ENCODE measurements at regions not wholly inside any gene's neighbourhood (a gene's known extent, or its start where the extent isn't known, plus 50 kb on each side); places are given as distances from the start of the nearest gene placed in this dataset.
A peak's percentile ranks its signal among the peaks of the same experiment; 100 is the strongest.

- TF ChIP-seq EHF (CRISPR knock-in tag; IDR thresholded peaks at IDR 0.05) = no peak
- no peak for TF ChIP-seq RAD21 (conservative IDR thresholded peaks at IDR 0.05 in 1 of 2, IDR thresholded peaks at IDR 0.05 in 1 of 2)
- TF ChIP-seq ZC3H11A (IDR thresholded peaks at IDR 0.05) = no peak
- TF ChIP-seq MAZ (IDR thresholded peaks at IDR 0.05; ENCODE audit: borderline replicate concordance, low read depth, low read length) = no peak
- no peak for TF ChIP-seq CEBPB (IDR thresholded peaks at IDR 0.05)
Observed at GRCh38 chrX:138031715-138032114, 465.8 kb downstream of the ZIC3 start (continued).

GRCh38 chrX:138034136-138034535, 468.2 kb downstream of the ZIC3 start:
- DNase-seq (ENCODE audit: low read depth in 1 of 2, low spot score in 1 of 2) (peak in 1 of 2 experiments; percentile 4), ATAC-seq (no peak), FAIRE-seq (peak; percentile 65)
- Histone ChIP-seq H3K4me3 (no peak overlapping the region), H3K27ac (no peak overlapping the region), H3K4me2 (no peak overlapping the region), H3K4me1 (no peaks in the 10 kb centered on the region), H3K9me3 (no peaks in the 10 kb centered on the region)
- peak in 1 of 2 experiments; percentile 19; a peak in 1 of 5 replicates for TF ChIP-seq RAD21 (conservative IDR thresholded peaks at IDR 0.05 in 1 of 2, IDR thresholded peaks at IDR 0.05 in 1 of 2)
- no peak for TF ChIP-seq USF2 (IDR thresholded peaks at IDR 0.05)
- TF ChIP-seq NR3C1 (IDR thresholded peaks at IDR 0.05) = no peak
- ChIA-PET CTCF (no interaction called here), POLR2A (no interaction called here)
- WGBS (ENCODE audit: missing lambda C conversion rate) = 0% methylated on average over 1 of the region's 1 CpG

GRCh38 chrX:138037548-138037947, 471.6 kb downstream of the ZIC3 start:
- H3K9me3 ChIP-seq = no peaks in the 10 kb centered on the region
- no peak for ATAC-seq
- no peaks in the 10 kb centered on the region for H3K4me1 ChIP-seq

GRCh38 chrX:138057883-138058282, 492.0 kb downstream of the ZIC3 start:
- H3K27ac ChIP-seq = no peak overlapping the region
- no peak overlapping the region for H3K4me2 ChIP-seq
- 4% methylated on average over 3 of the region's 3 CpGs for WGBS (ENCODE audit: missing lambda C conversion rate)
- ChIA-PET CTCF (no interaction called here), POLR2A (no interaction called here)
- DNase-seq (ENCODE audit: low read depth in 1 of 2, low spot score in 1 of 2) = no peak
- H3K9me3 ChIP-seq = no peaks in the 10 kb centered on the region
- no peaks in the 10 kb centered on the region for H3K4me1 ChIP-seq
- H3K4me3 ChIP-seq = no peak overlapping the region
- no peak for FAIRE-seq
- ATAC-seq = no peak
- no peak for TF ChIP-seq RNF2 (IDR thresholded peaks at IDR 0.05; ENCODE audit: borderline replicate concordance, low read depth)
- TF ChIP-seq RAD21 (conservative IDR thresholded peaks at IDR 0.05 in 1 of 2, IDR thresholded peaks at IDR 0.05 in 1 of 2) = no peak
- TF ChIP-seq MAZ (IDR thresholded peaks at IDR 0.05; ENCODE audit: borderline replicate concordance, low read depth, low read length) = no peak
- no peak for TF ChIP-seq MAX (IDR thresholded peaks at IDR 0.05)
- no peak for TF ChIP-seq GATA3 (IDR thresholded peaks at IDR 0.05; ENCODE audit: borderline replicate concordance)
- no peak for TF ChIP-seq REST (IDR thresholded peaks at IDR 0.05)
- TF ChIP-seq ATOH8 (CRISPR knock-in tag; IDR thresholded peaks at IDR 0.05; ENCODE audit: low read depth) = no peak
- TF ChIP-seq ELK1 (IDR thresholded peaks at IDR 0.05; ENCODE audit: low read depth, low read length) = no peak
- no peak for TF ChIP-seq CBX8 (IDR thresholded peaks at IDR 0.05)
- TF ChIP-seq USF2 (IDR thresholded peaks at IDR 0.05) = no peak
- no peak for TF ChIP-seq HEYL (CRISPR knock-in tag; IDR thresholded peaks at IDR 0.05)
- TF ChIP-seq POLR2AphosphoS2 (conservative IDR thresholded peaks at IDR 0.05; ENCODE audit: low read length) = no peak

More at GRCh38 chrX:138037548-138037947, 471.6 kb downstream of the ZIC3 start:
- Histone ChIP-seq H3K4me3 (no peak overlapping the region), H3K4me2 (no peak overlapping the region), H3K27ac (no peak overlapping the region)
- ChIA-PET POLR2A (no interaction called here), CTCF (no interaction called here)
- TF ChIP-seq PBX3 (IDR thresholded peaks at IDR 0.05) = no peak
- TF ChIP-seq NR3C1 (IDR thresholded peaks at IDR 0.05) = no peak
- TF ChIP-seq ESRRA (IDR thresholded peaks at IDR 0.05; ENCODE audit: borderline replicate concordance, low read length) = no peak
- TF ChIP-seq MAZ (IDR thresholded peaks at IDR 0.05; ENCODE audit: borderline replicate concordance, low read depth, low read length) = no peak
- no peak for TF ChIP-seq MAX (IDR thresholded peaks at IDR 0.05)
- no peak for TF ChIP-seq KDM5A (IDR thresholded peaks at IDR 0.05)
- no peak for TF ChIP-seq BHLHE40 (IDR thresholded peaks at IDR 0.05; ENCODE audit: low read depth, low read length)
- TF ChIP-seq RARB (CRISPR knock-in tag; IDR thresholded peaks at IDR 0.05) = no peak
- TF ChIP-seq RFX5 (IDR thresholded peaks at IDR 0.05) = no peak
- 0% methylated on average over 1 of the region's 1 CpG for WGBS (ENCODE audit: missing lambda C conversion rate)
- FAIRE-seq = no peak
- no peak for DNase-seq (ENCODE audit: low read depth in 1 of 2, low spot score in 1 of 2)

All from A549 (cell line).